ENCODE measurements at regions not wholly inside any gene's neighbourhood (a gene's known extent, or its start where the extent isn't known, plus 50 kb on each side); places are given as distances from the start of the nearest gene placed in this dataset.

GRCh38 chr6:140636271-140636907, 1261.9 kb upstream of the CITED2 start:
- no peak for DNase-seq (ENCODE audit: low read depth in 1 of 2, low spot score in 1 of 2)

- no peak for DNase-seq (ENCODE audit: low read depth in 1 of 2, low spot score in 1 of 2)
Measured at GRCh38 chr6:140627002-140627401, 1252.6 kb upstream of the CITED2 start.

- no peak for DNase-seq (ENCODE audit: low read depth in 1 of 2, low spot score in 1 of 2)
Measured at GRCh38 chr6:140623498-140623897, 1249.0 kb upstream of the CITED2 start.

GRCh38 chr6:140620496-140620895, 1246.0 kb upstream of the CITED2 start:
- no peak for DNase-seq (ENCODE audit: low read depth in 1 of 2, low spot score in 1 of 2)

- DNase-seq (ENCODE audit: low read depth in 1 of 2, low spot score in 1 of 2) = no peak
Measured at GRCh38 chr6:140609956-140610355, 1235.5 kb upstream of the CITED2 start.

GRCh38 chr6:140609321-140609720, 1234.9 kb upstream of the CITED2 start:
- DNase-seq (ENCODE audit: low read depth in 1 of 2, low spot score in 1 of 2) = no peak

- no peak for DNase-seq (ENCODE audit: low read depth in 1 of 2, low spot score in 1 of 2)
Measured at GRCh38 chr6:140604786-140605185, 1230.3 kb upstream of the CITED2 start.

GRCh38 chr6:140602431-140603248, 1228.2 kb upstream of the CITED2 start:
- no peak for DNase-seq (ENCODE audit: low read depth in 1 of 2, low spot score in 1 of 2)

- DNase-seq (ENCODE audit: low read depth in 1 of 2, low spot score in 1 of 2) = no peak
Measured at GRCh38 chr6:140601021-140601808, 1226.8 kb upstream of the CITED2 start.

GRCh38 chr6:140599916-140600315, 1225.5 kb upstream of the CITED2 start:
- DNase-seq (ENCODE audit: low read depth in 1 of 2, low spot score in 1 of 2) = no peak

- DNase-seq (ENCODE audit: low read depth in 1 of 2, low spot score in 1 of 2) = no peak
Measured at GRCh38 chr6:140597181-140597580, 1222.7 kb upstream of the CITED2 start.

GRCh38 chr6:140594806-140595128, 1220.3 kb upstream of the CITED2 start:
- no peak for DNase-seq (ENCODE audit: low read depth in 1 of 2, low spot score in 1 of 2)

GRCh38 chr6:140592877-140593276, 1218.4 kb upstream of the CITED2 start:
- DNase-seq (ENCODE audit: low read depth in 1 of 2, low spot score in 1 of 2) = no peak

- no peak for DNase-seq (ENCODE audit: low read depth in 1 of 2, low spot score in 1 of 2)
Measured at GRCh38 chr6:140590641-140591040, 1216.2 kb upstream of the CITED2 start.

- no peak for DNase-seq (ENCODE audit: low read depth in 1 of 2, low spot score in 1 of 2)
Measured at GRCh38 chr6:140586426-140587061, 1212.1 kb upstream of the CITED2 start.

GRCh38 chr6:140581601-140582000, 1207.2 kb upstream of the CITED2 start:
- DNase-seq (ENCODE audit: low read depth in 1 of 2, low spot score in 1 of 2) = no peak

GRCh38 chr6:140579918-140580317, 1205.5 kb upstream of the CITED2 start:
- DNase-seq (ENCODE audit: low read depth in 1 of 2, low spot score in 1 of 2) = no peak

GRCh38 chr6:140576004-140576555, 1201.6 kb upstream of the CITED2 start:
- DNase-seq (ENCODE audit: low read depth in 1 of 2, low spot score in 1 of 2) = no peak

- no peak for DNase-seq (ENCODE audit: low read depth in 1 of 2, low spot score in 1 of 2)
Measured at GRCh38 chr6:140572867-140573266, 1198.4 kb upstream of the CITED2 start.

GRCh38 chr6:140572129-140572528, 1197.7 kb upstream of the CITED2 start:
- no peak for DNase-seq (ENCODE audit: low read depth in 1 of 2, low spot score in 1 of 2)

GRCh38 chr6:140571145-140571544, 1196.7 kb upstream of the CITED2 start:
- DNase-seq (ENCODE audit: low read depth in 1 of 2, low spot score in 1 of 2) = no peak

All from activated CD4-positive, alpha-beta T cell treated with anti-CD3 and anti-CD28 coated beads, Interleukin-2, amount 50 U/mL, for 24 hours (primary cell).